Fibroblast of pulmonary artery (primary cell): ENCODE measurements at regions not wholly inside any gene's neighbourhood (a gene's known extent, or its start where the extent isn't known, plus 50 kb on each side); places are given as distances from the start of the nearest gene placed in this dataset.
"Not testable (repeated sequence)": the region's sequence is repeated elsewhere in the genome, so short reads cannot be mapped to it uniquely, and the experiment has no call there.

Source experiments
- DNase-seq: peaks from one replicate; pipeline ENCODE4 v3.0.0-alpha.2; 2010; ENCODE audit warnings: low read depth
- H3K4me3 ChIP-seq: replicated peaks from 2 replicates; pipeline ENCODE4 v1.5.1; 2011; ENCODE audit warnings: low read depth, mild to moderate bottlenecking, control low read depth, low read length, moderate library complexity
- TF ChIP-seq, protein P1 (sequence below): IDR thresholded peaks from 2 replicates; pipeline ENCODE4 v1.5.1; 2011; ENCODE audit warnings: mild to moderate bottlenecking, control low read depth, low read length, inconsistent platforms; ENCODE audit errors: missing control alignments

DNA sequence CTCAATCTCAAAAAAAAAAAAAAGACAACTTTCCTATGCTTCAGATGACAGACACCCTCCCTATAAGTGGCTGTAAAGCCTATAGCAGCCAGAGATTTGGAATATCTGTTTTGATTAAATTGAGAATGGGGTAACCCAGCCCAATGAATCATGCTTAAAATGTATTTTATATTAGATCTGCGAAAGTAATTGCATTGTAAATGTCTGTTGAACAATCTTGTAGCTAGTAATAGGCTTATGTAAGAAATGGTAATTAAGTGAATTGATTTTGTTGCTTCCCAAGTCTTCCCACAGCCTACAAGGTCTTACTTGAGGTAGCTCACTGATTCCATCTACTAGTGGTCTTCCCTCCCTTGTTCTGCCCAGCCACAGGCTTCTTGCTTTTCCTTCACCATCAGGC, 590.7 kb downstream of the ACTL7B start:
- no peak for DNase-seq
- TF ChIP-seq, protein P1, sequence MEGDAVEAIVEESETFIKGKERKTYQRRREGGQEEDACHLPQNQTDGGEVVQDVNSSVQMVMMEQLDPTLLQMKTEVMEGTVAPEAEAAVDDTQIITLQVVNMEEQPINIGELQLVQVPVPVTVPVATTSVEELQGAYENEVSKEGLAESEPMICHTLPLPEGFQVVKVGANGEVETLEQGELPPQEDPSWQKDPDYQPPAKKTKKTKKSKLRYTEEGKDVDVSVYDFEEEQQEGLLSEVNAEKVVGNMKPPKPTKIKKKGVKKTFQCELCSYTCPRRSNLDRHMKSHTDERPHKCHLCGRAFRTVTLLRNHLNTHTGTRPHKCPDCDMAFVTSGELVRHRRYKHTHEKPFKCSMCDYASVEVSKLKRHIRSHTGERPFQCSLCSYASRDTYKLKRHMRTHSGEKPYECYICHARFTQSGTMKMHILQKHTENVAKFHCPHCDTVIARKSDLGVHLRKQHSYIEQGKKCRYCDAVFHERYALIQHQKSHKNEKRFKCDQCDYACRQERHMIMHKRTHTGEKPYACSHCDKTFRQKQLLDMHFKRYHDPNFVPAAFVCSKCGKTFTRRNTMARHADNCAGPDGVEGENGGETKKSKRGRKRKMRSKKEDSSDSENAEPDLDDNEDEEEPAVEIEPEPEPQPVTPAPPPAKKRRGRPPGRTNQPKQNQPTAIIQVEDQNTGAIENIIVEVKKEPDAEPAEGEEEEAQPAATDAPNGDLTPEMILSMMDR: no peak
- no peak overlapping the region for H3K4me3 ChIP-seq

DNA sequence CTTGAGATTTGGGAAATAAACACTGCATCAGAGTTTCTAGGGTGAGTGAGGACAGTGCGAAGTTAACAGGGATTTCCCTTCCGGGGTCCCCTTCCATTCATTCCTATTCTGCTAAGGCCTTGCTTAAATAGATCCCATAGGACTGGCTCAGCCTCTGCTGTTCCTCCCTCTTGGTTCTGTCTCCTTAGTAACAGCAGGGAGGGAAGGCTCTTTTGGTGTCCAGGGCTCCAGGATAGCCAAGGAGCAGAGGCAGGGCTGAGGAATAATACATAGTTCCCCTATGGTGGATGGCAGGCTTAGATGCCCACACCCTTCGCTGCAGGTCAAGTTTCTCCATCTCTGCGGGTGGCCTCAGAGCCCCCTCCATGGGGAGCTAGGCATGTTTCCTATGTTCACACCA, 591.7 kb downstream of the ACTL7B start:
- DNase-seq: no peak

DNA sequence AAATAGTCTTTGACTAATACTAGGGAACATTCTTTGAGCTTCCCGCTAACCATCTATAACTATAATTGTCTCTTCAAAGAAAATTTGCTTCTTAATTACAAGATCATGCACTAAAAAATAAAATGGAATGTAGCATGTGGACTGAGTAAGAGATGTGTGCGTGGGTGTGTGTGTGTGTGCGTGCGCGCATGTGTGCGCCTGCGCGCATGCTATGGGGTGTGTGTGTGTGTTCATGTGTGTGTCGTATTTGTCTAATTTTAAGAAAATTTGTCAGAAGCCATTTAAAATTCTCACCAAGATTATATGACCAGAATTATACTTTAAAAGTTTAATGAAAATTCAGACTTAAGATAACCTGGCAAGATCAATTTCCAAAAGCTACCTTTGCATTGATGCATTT, 593.0 kb downstream of the ACTL7B start:
- no peak overlapping the region for H3K4me3 ChIP-seq
- no peak for DNase-seq
- TF ChIP-seq, protein P1: no peak

More for the DNA sequence above, 591.7 kb downstream of the ACTL7B start:
- TF ChIP-seq, protein P1: no peak
- no peak overlapping the region for H3K4me3 ChIP-seq

DNA sequence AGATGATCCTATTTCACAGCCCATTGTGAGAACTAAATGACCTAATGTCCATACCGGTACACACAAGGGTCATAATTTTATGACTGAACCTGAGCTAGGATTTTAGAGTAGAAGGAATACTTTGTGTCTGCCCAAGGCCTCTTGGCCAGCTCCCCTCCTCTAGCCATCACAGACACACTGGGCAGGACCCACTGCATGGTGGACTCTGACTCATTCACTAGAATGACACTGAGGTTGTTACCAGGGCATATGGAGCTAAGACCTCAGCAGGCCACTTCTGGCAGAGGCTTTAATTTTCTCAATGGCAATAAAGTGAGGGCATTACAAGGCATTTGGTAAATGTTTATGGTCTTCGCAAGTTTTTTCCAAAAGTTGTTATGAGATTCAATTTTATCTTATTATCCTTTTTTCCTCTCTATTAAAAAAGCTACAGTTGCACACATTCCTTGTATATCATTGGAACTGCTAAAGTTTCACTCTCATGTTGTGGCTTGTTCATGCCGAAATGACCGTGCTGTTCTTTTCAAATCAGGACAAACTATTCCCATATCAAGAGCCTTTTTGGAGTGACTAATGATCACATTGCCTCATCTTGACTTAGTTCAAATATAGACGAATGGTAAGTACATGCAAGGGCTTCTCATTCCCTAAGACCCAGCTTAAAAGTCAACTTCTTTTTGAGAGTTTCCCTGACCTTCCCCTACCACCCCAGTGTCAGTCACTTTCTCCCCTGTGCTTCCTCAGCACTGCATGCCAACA, 595.7 kb downstream of the ACTL7B start:
- TF ChIP-seq, protein P1: no peak
- H3K4me3 ChIP-seq: no peak overlapping the region
- no peak for DNase-seq

DNA sequence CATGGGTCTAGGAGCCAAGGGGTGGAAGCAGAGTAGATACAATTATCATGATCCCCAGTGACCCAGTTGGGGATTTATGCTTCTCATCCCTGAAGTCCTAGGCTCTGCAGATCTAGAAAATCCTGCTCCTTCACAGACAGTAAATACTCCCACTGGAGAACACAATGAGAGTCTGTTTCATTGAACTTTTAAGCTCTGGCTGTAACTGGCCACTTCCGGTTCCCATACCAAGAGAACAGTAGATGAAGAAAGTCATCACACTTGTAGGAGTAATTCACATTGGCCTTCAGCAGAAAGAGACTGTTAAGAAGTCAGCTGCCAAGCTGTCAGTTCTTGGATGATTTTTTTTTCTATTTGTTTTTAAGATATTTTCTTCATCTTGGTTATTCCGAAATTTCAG, 597.1 kb downstream of the ACTL7B start:
- no peak for DNase-seq
- TF ChIP-seq, protein P1: no peak
- no peak overlapping the region for H3K4me3 ChIP-seq

DNA sequence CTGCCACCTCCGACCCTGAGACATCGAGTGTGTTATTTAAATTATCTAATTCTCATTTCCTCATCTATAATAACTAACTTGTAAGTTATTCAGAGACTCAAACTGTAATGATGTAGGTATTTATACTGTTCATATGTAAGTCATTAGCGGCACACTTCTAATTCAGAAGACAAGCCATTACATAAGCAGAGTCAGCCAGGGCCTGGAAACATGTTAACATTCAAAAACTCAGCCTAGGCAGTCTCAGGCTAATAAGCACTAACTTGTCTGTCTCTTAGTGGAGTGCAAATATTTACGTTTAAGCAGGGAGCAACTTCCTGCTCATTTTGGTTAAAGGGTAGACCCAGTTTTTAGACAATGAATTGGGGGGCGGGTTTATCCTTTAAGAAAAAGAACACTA, 598.4 kb downstream of the ACTL7B start:
- no peak overlapping the region for H3K4me3 ChIP-seq
- no peak for DNase-seq
- TF ChIP-seq, protein P1: no peak

DNA sequence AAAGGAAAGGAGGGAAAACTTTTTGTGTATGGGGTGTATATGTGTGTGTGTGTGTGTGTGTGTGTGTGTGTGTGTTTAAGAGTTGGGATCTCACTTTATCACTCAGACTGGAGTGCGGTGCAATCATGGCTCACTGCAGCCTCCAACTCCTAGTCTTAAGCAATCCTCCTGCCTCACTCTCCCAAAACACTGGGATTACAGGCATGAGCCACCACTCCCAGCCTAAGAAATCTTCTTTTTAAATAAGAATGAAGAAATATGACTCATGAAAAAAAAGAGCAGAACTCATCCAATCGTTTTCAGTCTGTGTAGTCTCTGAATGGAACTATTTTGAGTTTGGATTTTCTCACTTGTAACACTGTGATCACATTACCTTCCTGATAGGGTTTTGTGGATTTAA, 601.5 kb downstream of the ACTL7B start:
- DNase-seq: peak; percentile 25
- no peak overlapping the region for H3K4me3 ChIP-seq
- TF ChIP-seq, protein P1: no peak

DNA sequence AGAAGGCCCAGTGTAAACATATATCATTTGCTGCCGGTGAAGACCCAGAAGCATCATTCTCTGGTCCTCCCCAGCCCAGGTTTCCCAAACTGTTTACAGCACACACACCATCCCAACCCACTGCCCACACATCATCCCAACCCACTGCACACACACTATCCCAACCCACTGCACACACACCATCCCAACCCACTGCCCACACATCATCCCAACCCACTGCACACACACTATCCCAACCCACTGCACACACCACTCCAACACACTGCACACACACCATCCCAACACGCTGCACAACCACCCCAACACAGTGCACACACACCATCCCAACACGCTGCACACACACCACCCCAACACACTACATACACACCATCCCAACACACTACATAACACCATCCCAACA, 608.4 kb downstream of the ACTL7B start:
- not testable (repeated sequence) for DNase-seq, H3K4me3 ChIP-seq
